GM12892 (cell line): ENCODE measurements at regions not wholly inside any gene's neighbourhood (a gene's known extent, or its start where the extent isn't known, plus 50 kb on each side); places are given as distances from the start of the nearest gene placed in this dataset.

Experiments used
- POLR2A ChIP-seq: IDR thresholded peaks from 2 replicates; pipeline ENCODE4 v1.6.1; 2011; ENCODE audit warnings: low read depth, low read length, control low read depth
- TAF1 ChIP-seq: IDR thresholded peaks from 2 replicates; pipeline ENCODE4 v1.6.1; 2011; ENCODE audit warnings: low read depth, mild to moderate bottlenecking, control low read depth, low read length, borderline replicate concordance

- TF ChIP-seq TAF1 (no peak), POLR2A (no peak)
Observed at GRCh38 chr2:239905884-239906654, 119.1 kb downstream of the NDUFA10 start.
